ENCODE measurements at regions not wholly inside any gene's neighbourhood (a gene's known extent, or its start where the extent isn't known, plus 50 kb on each side); places are given as distances from the start of the nearest gene placed in this dataset.

GRCh38 chr7:20952916-20953315, 166.2 kb upstream of the SP8 start:
- DNase-seq: no peak

- DNase-seq: no peak
Measured at GRCh38 chr7:20954711-20955619, 168.3 kb upstream of the SP8 start.

GRCh38 chr7:20958572-20958971, 171.9 kb upstream of the SP8 start:
- DNase-seq: peak; percentile 54

- DNase-seq: no peak
Measured at GRCh38 chr7:20959281-20959680, 172.6 kb upstream of the SP8 start.

GRCh38 chr7:20963556-20964280, 177.0 kb upstream of the SP8 start:
- DNase-seq: no peak

GRCh38 chr7:20964281-20964918, 177.7 kb upstream of the SP8 start:
- DNase-seq: peak; percentile 90

GRCh38 chr7:20971219-20971618, 184.5 kb upstream of the SP8 start:
- DNase-seq: no peak

- no peak for DNase-seq
Measured at GRCh38 chr7:20980232-20980631, 193.5 kb upstream of the SP8 start.

GRCh38 chr7:20980668-20981264, 194.1 kb upstream of the SP8 start:
- DNase-seq: no peak

GRCh38 chr7:20988340-20988739, 201.7 kb upstream of the SP8 start:
- no peak for DNase-seq

- DNase-seq: no peak
Measured at GRCh38 chr7:20991544-20991943, 204.9 kb upstream of the SP8 start.

- DNase-seq: no peak
Measured at GRCh38 chr7:20993693-20994092, 207.0 kb upstream of the SP8 start.

GRCh38 chr7:20998309-20998708, 211.6 kb upstream of the SP8 start:
- DNase-seq: no peak

GRCh38 chr7:21011153-21011552, 224.5 kb upstream of the SP8 start:
- DNase-seq: no peak

GRCh38 chr7:21013765-21014539, 227.3 kb upstream of the SP8 start:
- DNase-seq: no peak

GRCh38 chr7:21020667-21021066, 234.0 kb upstream of the SP8 start:
- no peak for DNase-seq

GRCh38 chr7:21023841-21024484, 237.3 kb upstream of the SP8 start:
- no peak for DNase-seq

- DNase-seq: no peak
Measured at GRCh38 chr7:21024485-21024867, 237.8 kb upstream of the SP8 start.

GRCh38 chr7:21028186-21028585, 241.5 kb upstream of the SP8 start:
- peak; percentile 90 for DNase-seq

- peak; percentile 35 for DNase-seq
Measured at GRCh38 chr7:21028599-21028998, 241.9 kb upstream of the SP8 start.

- DNase-seq: no peak
Measured at GRCh38 chr7:21029006-21029405, 242.3 kb upstream of the SP8 start.
